ENCODE measurements at regions not wholly inside any gene's neighbourhood (a gene's known extent, or its start where the extent isn't known, plus 50 kb on each side); places are given as distances from the start of the nearest gene placed in this dataset.

DNA sequence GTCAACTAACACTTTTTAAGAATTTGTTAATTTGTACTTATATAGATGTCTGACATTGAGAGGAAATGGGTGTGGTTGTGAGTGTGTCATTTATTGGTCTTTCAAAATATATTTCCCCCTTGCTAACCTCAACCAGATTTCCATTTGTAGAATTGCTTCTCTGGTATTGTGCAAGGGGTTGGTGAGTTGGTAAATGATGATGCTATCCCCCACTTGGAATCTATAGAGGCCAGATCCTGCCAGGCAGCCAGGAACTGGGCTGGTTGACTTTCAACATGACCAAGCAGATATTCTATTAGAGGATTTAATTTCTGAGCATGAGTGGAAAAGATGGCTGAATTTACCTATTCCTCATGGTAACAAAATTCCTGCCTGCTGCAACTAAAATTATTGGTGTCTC is 306.6 kb upstream of the KIF2A start:
- no peak for DNase-seq (ENCODE audit: low read depth in 1 of 2, low spot score in 1 of 2)

DNA sequence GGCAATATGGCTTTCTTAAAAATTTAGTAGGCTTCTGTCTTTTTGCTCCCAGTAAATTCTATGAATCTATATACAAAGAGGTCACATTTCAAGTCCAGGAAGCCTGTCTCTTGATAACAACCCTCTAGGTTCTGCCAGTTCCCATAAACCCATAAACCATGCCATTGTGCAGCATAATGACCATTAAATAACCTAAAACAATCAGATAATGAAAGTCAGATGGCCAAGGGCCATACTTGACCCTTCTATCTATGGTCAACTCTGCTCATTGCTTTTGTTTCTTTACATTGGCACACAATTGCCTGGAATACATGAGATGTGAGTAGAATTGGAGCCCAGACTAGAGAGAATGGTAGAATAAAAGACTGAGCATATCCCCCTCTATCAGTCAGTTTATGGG is 305.4 kb upstream of the KIF2A start:
- H3K4me3 ChIP-seq: no peak overlapping the region
- no peak overlapping the region for H3K27ac ChIP-seq
- TF ChIP-seq CTCF (IDR thresholded peaks at IDR 0.05; ENCODE audit: low read depth, low read length): no peak
- H3K4me1 ChIP-seq (ENCODE audit: low read depth): no peaks in the 10 kb centered on the region
- no peak for DNase-seq (ENCODE audit: low read depth in 1 of 2, low spot score in 1 of 2)
- H3K36me3 ChIP-seq: no peaks in the 10 kb centered on the region
- no peaks in the 10 kb centered on the region for H3K9me3 ChIP-seq (ENCODE audit: low read depth)
- no peaks in the 10 kb centered on the region for H3K27me3 ChIP-seq

More for the DNA sequence above, 306.6 kb upstream of the KIF2A start:
- Histone ChIP-seq H3K4me1 (ENCODE audit: low read depth) (no peaks in the 10 kb centered on the region), H3K36me3 (no peaks in the 10 kb centered on the region), H3K27me3 (no peaks in the 10 kb centered on the region), H3K9me3 (ENCODE audit: low read depth) (no peaks in the 10 kb centered on the region), H3K27ac (no peak overlapping the region), H3K4me3 (no peak overlapping the region)
- TF ChIP-seq CTCF (IDR thresholded peaks at IDR 0.05; ENCODE audit: low read depth, low read length): no peak

DNA sequence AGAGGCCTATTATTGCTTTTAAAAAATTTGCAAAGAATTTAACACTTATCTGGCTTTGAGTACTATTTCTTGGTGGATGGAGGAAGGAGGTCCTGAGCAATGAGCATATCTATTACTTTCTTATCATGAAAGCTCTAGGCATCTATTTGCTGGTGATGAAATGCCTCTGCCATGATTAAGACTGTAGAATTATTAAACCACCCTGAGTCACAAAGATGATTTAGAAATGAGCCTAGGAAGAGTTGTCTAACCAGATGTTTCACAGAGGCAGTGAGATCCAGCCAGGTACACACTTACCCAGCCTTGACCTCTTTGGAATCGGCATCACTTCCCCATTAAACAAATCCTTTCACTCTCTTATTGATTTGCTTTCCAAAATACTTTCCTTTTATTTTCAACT is 304.4 kb upstream of the KIF2A start:
- H3K27ac ChIP-seq: no peak overlapping the region

GRCh38 chr5:62002436-62002835 is 303.6 kb upstream of the KIF2A start:
- Histone ChIP-seq H3K9me3 (ENCODE audit: low read depth) (no peaks in the 10 kb centered on the region), H3K4me1 (ENCODE audit: low read depth) (no peaks in the 10 kb centered on the region), H3K27ac (no peak overlapping the region), H3K27me3 (no peaks in the 10 kb centered on the region), H3K36me3 (no peaks in the 10 kb centered on the region), H3K4me3 (no peak overlapping the region)
- no peak for TF ChIP-seq CTCF (IDR thresholded peaks at IDR 0.05; ENCODE audit: low read depth, low read length)
- DNase-seq (ENCODE audit: low read depth in 1 of 2, low spot score in 1 of 2): no peak

More for the DNA sequence above, 304.4 kb upstream of the KIF2A start:
- H3K27me3 ChIP-seq: no peaks in the 10 kb centered on the region
- no peaks in the 10 kb centered on the region for H3K36me3 ChIP-seq
- TF ChIP-seq CTCF (IDR thresholded peaks at IDR 0.05; ENCODE audit: low read depth, low read length): no peak
- H3K4me3 ChIP-seq: no peak overlapping the region
- no peaks in the 10 kb centered on the region for H3K9me3 ChIP-seq (ENCODE audit: low read depth)
- no peaks in the 10 kb centered on the region for H3K4me1 ChIP-seq (ENCODE audit: low read depth)
- DNase-seq (ENCODE audit: low read depth in 1 of 2, low spot score in 1 of 2): no peak

GRCh38 chr5:62005551-62005950 is 300.5 kb upstream of the KIF2A start:
- Histone ChIP-seq H3K9me3 (ENCODE audit: low read depth) (no peaks in the 10 kb centered on the region), H3K27me3 (no peaks in the 10 kb centered on the region), H3K4me1 (ENCODE audit: low read depth) (no peaks in the 10 kb centered on the region), H3K36me3 (no peaks in the 10 kb centered on the region), H3K27ac (no peak overlapping the region), H3K4me3 (no peak overlapping the region)
- TF ChIP-seq CTCF (IDR thresholded peaks at IDR 0.05; ENCODE audit: low read depth, low read length): no peak
- DNase-seq (ENCODE audit: low read depth in 1 of 2, low spot score in 1 of 2): no peak

DNA sequence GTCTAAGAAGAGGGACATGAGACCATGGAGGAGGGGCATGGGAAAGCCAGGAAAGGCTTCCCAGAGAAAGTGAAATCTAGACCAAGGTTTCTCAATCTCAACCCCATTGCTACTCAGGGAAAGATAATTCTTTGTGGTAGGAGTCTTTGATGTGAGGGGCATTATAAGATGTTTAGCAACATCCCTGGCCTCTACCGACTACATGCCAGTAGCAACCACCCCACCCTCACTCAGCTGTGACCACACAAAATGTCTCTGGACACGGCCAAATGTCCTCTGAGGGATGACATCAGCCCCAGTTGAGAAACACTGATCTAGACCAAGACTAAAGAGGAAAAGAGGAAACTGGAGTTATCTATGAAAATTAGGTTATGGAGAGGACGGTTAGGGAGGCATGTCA is 298.5 kb upstream of the KIF2A start:
- no peaks in the 10 kb centered on the region for H3K9me3 ChIP-seq (ENCODE audit: low read depth)
- DNase-seq (ENCODE audit: low read depth in 1 of 2, low spot score in 1 of 2): no peak
- no peaks in the 10 kb centered on the region for H3K36me3 ChIP-seq
- no peaks in the 10 kb centered on the region for H3K4me1 ChIP-seq (ENCODE audit: low read depth)
- no peaks in the 10 kb centered on the region for H3K27me3 ChIP-seq
- H3K4me3 ChIP-seq: no peak overlapping the region
- H3K27ac ChIP-seq: no peak overlapping the region
- no peak for TF ChIP-seq CTCF (IDR thresholded peaks at IDR 0.05; ENCODE audit: low read depth, low read length)

Data from cardiac muscle cell (in vitro differentiated cells and primary cell).